Naive thymus-derived CD4-positive, alpha-beta T cell (primary cell): ENCODE measurements at regions not wholly inside any gene's neighbourhood (a gene's known extent, or its start where the extent isn't known, plus 50 kb on each side); places are given as distances from the start of the nearest gene placed in this dataset.
A peak's percentile ranks its signal among the peaks of the same experiment; 100 is the strongest.

ENCODE experiments used
- ATAC-seq: fragments of 150-1000 bp; cut with Tn5 transposase; 2 replicates; pipeline ENCODE4 v1.10.0; 2021; ENCODE audit warnings: mild to moderate bottlenecking, moderate library complexity
- CTCF ChIA-PET: fragments of 350-600 bp; sonication (Branson Sonifier 250); formaldehyde crosslinking; loops from one replicate; lab custom pipeline; 2021; ENCODE audit warnings: antibody characterized with exemption; lab: Charles Lee
- POLR2A ChIA-PET: fragments of 350-600 bp; sonication (Branson Sonifier 250); formaldehyde crosslinking; loops from one replicate; lab custom pipeline; 2021; ENCODE audit warnings: antibody characterized with exemption, inconsistent platforms; lab: Charles Lee
- DNase-seq, 9 donors: peaks; one replicate each; pipeline versions ENCODE4 v3.0.0 to v3.0.0-alpha.2; 2020 to 2022; ENCODE audit warnings: mixed read lengths in 1 of 9
- H3K27ac ChIP-seq: one replicate; pipeline ENCODE4 v1.7.0; 2013; ENCODE audit warnings: mild to moderate bottlenecking, low read depth, low read length, moderate library complexity
- H3K27me3 ChIP-seq, 2 donors: one replicate each; pipeline ENCODE4 v1.7.0; 2013; ENCODE audit warnings: low read length in 2 of 2, mild to moderate bottlenecking in 2 of 2, moderate library complexity in 2 of 2; ENCODE audit not compliant: control insufficient read depth in 2 of 2, insufficient read depth in 2 of 2
- H3K36me3 ChIP-seq, 3 experiments: 1 replicate in 2 of 3; 2 replicates in 1 of 3; pipeline ENCODE4 v1.7.0; 2013; ENCODE audit warnings: low read length in 3 of 3, mild to moderate bottlenecking in 3 of 3, moderate library complexity in 1 of 3; ENCODE audit not compliant: insufficient read depth in 3 of 3, control insufficient read depth in 2 of 3
- H3K4me1 ChIP-seq, 2 donors: one replicate each; pipeline ENCODE4 v1.7.0; 2013; ENCODE audit warnings: low read length in 2 of 2, mild to moderate bottlenecking in 2 of 2, moderate library complexity in 1 of 2; ENCODE audit not compliant: control insufficient read depth in 2 of 2, insufficient read depth in 2 of 2
- H3K4me3 ChIP-seq: 2 replicates; pipeline ENCODE4 v1.7.0; 2013; ENCODE audit warnings: mild to moderate bottlenecking, low read length
- H3K9me3 ChIP-seq, 3 experiments: 1 replicate in 2 of 3; 2 replicates in 1 of 3; pipeline ENCODE4 v1.7.0; 2013; ENCODE audit warnings: low read length in 3 of 3; ENCODE audit not compliant: control insufficient read depth in 2 of 3
- H3K27ac Mint-ChIP-seq, 9 donors: one replicate each; pipeline ENCODE4 v1.8.0; 2020 to 2022; ENCODE audit warnings: mixed read lengths in 9 of 9, mild to moderate bottlenecking in 8 of 9, moderate library complexity in 5 of 9, inconsistent platforms in 2 of 9
- H3K27me3 Mint-ChIP-seq, 5 donors: one replicate each; pipeline ENCODE4 v1.8.0; 2021 to 2022; ENCODE audit warnings: mixed read lengths in 5 of 5, mild to moderate bottlenecking in 1 of 5
- H3K36me3 Mint-ChIP-seq, 5 donors: one replicate each; pipeline ENCODE4 v1.8.0; 2020 to 2022; ENCODE audit warnings: mixed read lengths in 5 of 5, mild to moderate bottlenecking in 3 of 5, inconsistent platforms in 1 of 5
- H3K4me1 Mint-ChIP-seq, 7 donors: one replicate each; pipeline ENCODE4 v1.8.0; 2020 to 2022; ENCODE audit warnings: mixed read lengths in 7 of 7, mild to moderate bottlenecking in 3 of 7, inconsistent platforms in 1 of 7
- H3K4me3 Mint-ChIP-seq, 10 donors: one replicate each; pipeline ENCODE4 v1.8.0; 2020 to 2022; ENCODE audit warnings: mild to moderate bottlenecking in 10 of 10, mixed read lengths in 10 of 10, moderate library complexity in 6 of 10, inconsistent platforms in 2 of 10
- H3K9me3 Mint-ChIP-seq, 11 donors: one replicate each; pipeline ENCODE4 v1.8.0; 2020 to 2022; ENCODE audit warnings: mixed read lengths in 11 of 11, mild to moderate bottlenecking in 4 of 11, inconsistent platforms in 1 of 11, moderate library complexity in 1 of 11
- intact Hi-C, 2 donors: fragments of 100-400 bp; cut with micrococcal nuclease; formaldehyde crosslinking; loops; one replicate each; pipeline ENCODE4 v1.15.1; 2023

DNA sequence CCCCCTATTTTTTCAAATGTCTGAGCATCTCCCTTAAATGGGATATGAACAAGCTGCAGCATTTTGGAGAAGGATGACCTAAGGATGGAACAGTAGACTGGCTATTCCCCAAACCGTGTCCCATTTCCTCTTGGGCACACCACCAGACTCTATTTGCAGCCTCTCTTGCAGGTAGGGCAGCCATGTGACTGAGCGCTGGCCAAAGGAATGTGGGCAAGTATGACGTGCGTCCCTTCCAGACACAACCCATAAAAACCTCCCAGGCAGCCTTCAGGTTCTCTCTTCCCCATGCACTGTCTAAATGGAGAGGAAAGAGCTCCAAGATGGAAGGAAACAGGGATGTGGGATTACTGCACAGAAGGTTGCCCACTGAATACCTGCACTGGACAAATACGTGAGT is 149.7 kb downstream of the CCT6B start:
- peaks cover 0 to 7% (median 3%) of the 10 kb centered on the region in 5 donors for H3K27me3 Mint-ChIP-seq
- CTCF ChIA-PET, result interaction anchor here (0.6 to 0.9 kb wide), 2 partner anchors 257 to 695 kb away, joined by 3 read pairs; no protein-coding TSS in a partner anchor
- POLR2A ChIA-PET, result no interaction called here

GRCh38 chr17:34800661-34801060 is 160.6 kb downstream of the CCT6B start:
- Mint-ChIP-seq H3K27me3 (peaks cover 10 to 21% (median 17%) of the 10 kb centered on the region in 5 donors), H3K27ac (no peak overlapping the region), H3K4me3 (no peak overlapping the region), H3K36me3 (peaks cover 0 to 3% (median 0%) of the 10 kb centered on the region in 5 donors), H3K9me3 (peaks cover 0 to 12% (median 5%) of the 10 kb centered on the region in 11 donors), H3K4me1 (no peaks in the 10 kb centered on the region)
- no peaks in the 10 kb centered on the region for H3K4me1 ChIP-seq
- H3K9me3 ChIP-seq, result no peaks in the 10 kb centered on the region
- POLR2A ChIA-PET, result no interaction called here
- ATAC-seq (no peak), DNase-seq (no peak)
- H3K4me3 ChIP-seq, result no peak overlapping the region
- intact Hi-C loops, result no loop called here
- no peaks in the 10 kb centered on the region for H3K27me3 ChIP-seq
- CTCF ChIA-PET, result no interaction called here
- H3K36me3 ChIP-seq, result no peaks in the 10 kb centered on the region
- H3K27ac ChIP-seq, result no peak overlapping the region

More for the DNA sequence above, 149.7 kb downstream of the CCT6B start:
- Histone ChIP-seq H3K36me3 (no peaks in the 10 kb centered on the region), H3K27me3 (no peaks in the 10 kb centered on the region), H3K27ac (no peak overlapping the region), H3K9me3 (no peaks in the 10 kb centered on the region), H3K4me3 (no peak overlapping the region), H3K4me1 (no peaks in the 10 kb centered on the region)
- ATAC-seq (no peak), DNase-seq (no peak)
- no peaks in the 10 kb centered on the region for H3K9me3 Mint-ChIP-seq
- no peak overlapping the region for H3K27ac Mint-ChIP-seq
- H3K36me3 Mint-ChIP-seq, result no peaks in the 10 kb centered on the region
- no peaks in the 10 kb centered on the region for H3K4me1 Mint-ChIP-seq
- H3K4me3 Mint-ChIP-seq, result no peak overlapping the region
- intact Hi-C loops, result no loop called here

DNA sequence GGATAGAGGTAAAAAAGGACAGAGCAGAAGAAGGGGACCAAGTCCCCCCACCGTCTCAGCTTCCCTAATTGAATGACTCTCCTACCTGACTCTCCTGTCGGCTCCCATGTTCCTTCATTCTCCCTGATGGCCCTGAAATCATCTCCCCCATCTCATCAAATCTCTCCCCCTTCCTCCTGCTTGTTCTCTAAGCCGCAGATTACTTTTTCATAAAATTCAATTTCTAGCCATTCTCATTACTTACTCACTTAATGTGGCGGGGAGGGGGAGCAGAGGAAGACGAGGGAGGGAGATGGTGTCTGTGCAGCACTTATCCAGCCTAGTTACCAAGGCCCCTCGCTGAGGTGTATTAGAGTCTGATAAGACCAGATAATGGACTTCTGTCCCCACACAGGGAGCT is 161.5 kb downstream of the CCT6B start:
- H3K36me3 Mint-ChIP-seq, result peaks cover 0 to 3% (median 0%) of the 10 kb centered on the region in 5 donors
- no peak overlapping the region for H3K27ac ChIP-seq
- no peak for DNase-seq
- H3K4me1 Mint-ChIP-seq, result no peaks in the 10 kb centered on the region
- H3K9me3 Mint-ChIP-seq, result peaks cover 0 to 12% (median 5%) of the 10 kb centered on the region in 11 donors
- H3K9me3 ChIP-seq, result no peaks in the 10 kb centered on the region
- intact Hi-C loops, result no loop called here
- H3K27me3 ChIP-seq, result no peaks in the 10 kb centered on the region
- no peak overlapping the region for H3K27ac Mint-ChIP-seq
- H3K27me3 Mint-ChIP-seq, result peaks cover 7 to 21% (median 12%) of the 10 kb centered on the region in 5 donors
- ChIA-PET CTCF (no interaction called here), POLR2A (no interaction called here)
- no peak for ATAC-seq
- no peak overlapping the region for H3K4me3 Mint-ChIP-seq
- no peaks in the 10 kb centered on the region for H3K4me1 ChIP-seq
- H3K36me3 ChIP-seq, result no peaks in the 10 kb centered on the region
- H3K4me3 ChIP-seq, result no peak overlapping the region

GRCh38 chr17:34798581-34798980 is 162.7 kb downstream of the CCT6B start:
- H3K4me3 ChIP-seq, result no peak overlapping the region
- H3K27ac ChIP-seq, result no peak overlapping the region
- H3K9me3 Mint-ChIP-seq, result peaks cover 0 to 15% (median 5%) of the 10 kb centered on the region in 11 donors
- H3K4me1 ChIP-seq, result no peaks in the 10 kb centered on the region
- no peaks in the 10 kb centered on the region for H3K4me1 Mint-ChIP-seq
- ATAC-seq (no peak), DNase-seq (no peak)
- ChIA-PET CTCF (no interaction called here), POLR2A (no interaction called here)
- no peak overlapping the region for H3K4me3 Mint-ChIP-seq
- H3K27ac Mint-ChIP-seq, result no peak overlapping the region
- H3K27me3 ChIP-seq, result no peaks in the 10 kb centered on the region
- no peaks in the 10 kb centered on the region for H3K36me3 ChIP-seq
- no peaks in the 10 kb centered on the region for H3K9me3 ChIP-seq
- peaks cover 3 to 24% (median 14%) of the 10 kb centered on the region in 5 donors for H3K27me3 Mint-ChIP-seq
- H3K36me3 Mint-ChIP-seq, result peaks cover 0 to 3% (median 0%) of the 10 kb centered on the region in 5 donors
- intact Hi-C loops, result no loop called here

- Histone ChIP-seq H3K27me3 (no peaks in the 10 kb centered on the region), H3K4me3 (no peak overlapping the region), H3K36me3 (no peaks in the 10 kb centered on the region), H3K9me3 (no peaks in the 10 kb centered on the region), H3K4me1 (no peaks in the 10 kb centered on the region), H3K27ac (no peak overlapping the region)
- no peak for ATAC-seq
- H3K4me3 Mint-ChIP-seq, result no peak overlapping the region
- ChIA-PET CTCF (no interaction called here), POLR2A (no interaction called here)
- H3K4me1 Mint-ChIP-seq, result no peaks in the 10 kb centered on the region
- H3K27me3 Mint-ChIP-seq, result peaks cover 0 to 27% (median 14%) of the 10 kb centered on the region in 5 donors
- intact Hi-C loops, result no loop called here
- H3K36me3 Mint-ChIP-seq, result peaks cover 0 to 3% (median 0%) of the 10 kb centered on the region in 5 donors
- peaks cover 0 to 15% (median 5%) of the 10 kb centered on the region in 11 donors for H3K9me3 Mint-ChIP-seq
- DNase-seq, result peak in 4 of 9 donors; percentile 9 to 27 (median 11)
- H3K27ac Mint-ChIP-seq, result no peak overlapping the region
These were observed 163.5 kb downstream of the CCT6B start for GRCh38 chr17:34797720-34798119.

DNA sequence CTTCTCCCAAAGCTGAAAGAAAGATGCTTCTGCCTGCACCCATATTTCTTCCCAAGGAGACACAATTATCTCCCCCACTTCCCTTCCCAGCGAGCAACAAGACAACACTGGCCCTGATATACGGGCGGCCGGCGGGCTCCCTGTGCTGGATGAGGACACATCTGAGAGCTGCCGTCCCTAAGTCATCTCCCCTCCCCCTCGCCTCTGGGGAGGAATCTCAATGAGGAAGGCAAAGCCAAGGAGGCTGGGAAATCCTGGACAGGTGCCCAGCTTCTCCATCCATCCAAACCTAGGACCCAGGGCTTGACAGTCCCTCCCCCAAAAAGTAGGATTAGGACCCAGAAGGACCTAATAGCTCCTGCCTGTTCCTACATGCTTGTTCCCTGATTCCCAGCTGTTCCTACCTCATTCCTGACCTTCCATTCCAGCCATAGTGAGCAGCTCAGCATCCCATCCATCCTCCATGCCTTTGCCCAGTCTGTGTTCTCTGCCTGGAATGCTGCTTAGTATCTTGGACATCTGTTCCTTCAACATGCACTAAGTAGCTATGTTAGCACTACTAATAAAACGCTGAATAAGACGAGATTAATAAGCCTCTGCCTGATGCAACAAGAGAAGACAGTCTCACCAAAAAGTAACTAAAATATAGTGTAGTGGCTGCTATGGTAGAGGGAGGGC is 167.9 kb downstream of the CCT6B start:
- H3K27me3 Mint-ChIP-seq, result peaks cover 0 to 30% (median 11%) of the 10 kb centered on the region in 5 donors
- peaks cover 0 to 3% (median 0%) of the 10 kb centered on the region in 5 donors for H3K36me3 Mint-ChIP-seq
- no peak overlapping the region for H3K4me3 Mint-ChIP-seq
- H3K9me3 Mint-ChIP-seq, result peaks cover 0 to 10% (median 0%) of the 10 kb centered on the region in 11 donors
- Histone ChIP-seq H3K4me3 (no peak overlapping the region), H3K27me3 (no peaks in the 10 kb centered on the region), H3K9me3 (no peaks in the 10 kb centered on the region), H3K4me1 (no peaks in the 10 kb centered on the region), H3K36me3 (no peaks in the 10 kb centered on the region), H3K27ac (no peak overlapping the region)
- CTCF ChIA-PET, result interaction anchor here (0.6 kb wide), 1 partner anchor 27 kb away, joined by 3 read pairs; no protein-coding TSS in a partner anchor
- ATAC-seq, result no peak
- H3K27ac Mint-ChIP-seq, result no peak overlapping the region
- POLR2A ChIA-PET, result no interaction called here
- intact Hi-C loops, result no loop called here
- no peaks in the 10 kb centered on the region for H3K4me1 Mint-ChIP-seq
- DNase-seq, result no peak

GRCh38 chr17:34788696-34789095 is 172.6 kb downstream of the CCT6B start:
- CTCF ChIA-PET, result no interaction called here
- H3K4me1 Mint-ChIP-seq, result no peaks in the 10 kb centered on the region
- Histone ChIP-seq H3K27me3 (no peaks in the 10 kb centered on the region), H3K9me3 (no peaks in the 10 kb centered on the region), H3K4me3 (no peak overlapping the region), H3K36me3 (no peaks in the 10 kb centered on the region), H3K27ac (no peak overlapping the region), H3K4me1 (no peaks in the 10 kb centered on the region)
- no peak overlapping the region for H3K4me3 Mint-ChIP-seq
- POLR2A ChIA-PET, result no interaction called here
- H3K36me3 Mint-ChIP-seq, result no peaks in the 10 kb centered on the region
- intact Hi-C loops, result no loop called here
- no peak overlapping the region for H3K27ac Mint-ChIP-seq
- DNase-seq (no peak), ATAC-seq (no peak)
- H3K9me3 Mint-ChIP-seq, result peaks cover 0 to 4% (median 0%) of the 10 kb centered on the region in 11 donors
- H3K27me3 Mint-ChIP-seq, result peaks cover 0 to 21% (median 8%) of the 10 kb centered on the region in 5 donors
